ENCODE measurements at regions not wholly inside any gene's neighbourhood (a gene's known extent, or its start where the extent isn't known, plus 50 kb on each side); places are given as distances from the start of the nearest gene placed in this dataset.

- TF ChIP-seq EZH2phosphoT487 (IDR thresholded peaks at IDR 0.05; ENCODE audit: insufficient read depth, low read depth) (no peak), EZH2 (IDR thresholded peaks at IDR 0.05; ENCODE audit: insufficient read depth, poor library complexity, severe bottlenecking) (no peak)
Measured at GRCh38 chr22:34001701-34002466, 81.6 kb upstream of the LARGE1 start.

All from GM23248 (cell line).